GM12864 (cell line): ENCODE measurements at regions not wholly inside any gene's neighbourhood (a gene's known extent, or its start where the extent isn't known, plus 50 kb on each side); places are given as distances from the start of the nearest gene placed in this dataset.
"Not testable (repeated sequence)": the region's sequence is repeated elsewhere in the genome, so short reads cannot be mapped to it uniquely, and the experiment has no call there.

Experiments used
- DNase-seq: peaks from one replicate; pipeline ENCODE4 v3.0.0-alpha.2; 2011; ENCODE audit warnings: low read depth
- H3K4me3 ChIP-seq: 2 replicates; pipeline ENCODE4 v1.5.1; 2011; ENCODE audit warnings: mild to moderate bottlenecking, low read depth, low read length, control low read depth
- CTCF ChIP-seq: IDR thresholded peaks from 2 replicates; pipeline ENCODE4 v1.5.1; 2011; ENCODE audit warnings: low read depth, mild to moderate bottlenecking, moderate library complexity, low read length, control low read depth, inconsistent platforms; ENCODE audit errors: missing control alignments

GRCh38 chr15:87671289-87671688, 585.2 kb downstream of the NTRK3 start:
- no peak overlapping the region for H3K4me3 ChIP-seq
- no peak for DNase-seq
- TF ChIP-seq CTCF, result no peak

GRCh38 chr15:87669846-87670245, 586.7 kb downstream of the NTRK3 start:
- DNase-seq, result no peak
- TF ChIP-seq CTCF, result no peak
- no peak overlapping the region for H3K4me3 ChIP-seq

GRCh38 chr15:87668768-87669564, 587.6 kb downstream of the NTRK3 start:
- H3K4me3 ChIP-seq, DNase-seq: not testable (repeated sequence)

GRCh38 chr15:87667643-87668042, 588.9 kb downstream of the NTRK3 start:
- DNase-seq, result no peak
- no peak for TF ChIP-seq CTCF
- no peak overlapping the region for H3K4me3 ChIP-seq

GRCh38 chr15:87662575-87662974, 594.0 kb downstream of the NTRK3 start:
- no peak overlapping the region for H3K4me3 ChIP-seq
- DNase-seq, result no peak
- no peak for TF ChIP-seq CTCF

- H3K4me3 ChIP-seq, result no peak overlapping the region
- no peak for TF ChIP-seq CTCF
- no peak for DNase-seq
Measured at GRCh38 chr15:87661454-87662355, 594.8 kb downstream of the NTRK3 start.
